HG03460 (cell line): ENCODE measurements at regions not wholly inside any gene's neighbourhood (a gene's known extent, or its start where the extent isn't known, plus 50 kb on each side); places are given as distances from the start of the nearest gene placed in this dataset.

Experiments used
- ATAC-seq: cut with Tn5 transposase; IDR thresholded peaks from one replicate; pipeline ENCODE4 v1.9.1; 2021; ENCODE audit not compliant: unreplicated experiment

- no peak for ATAC-seq
Measured at GRCh38 chr2:204108330-204108751, 171.8 kb downstream of the ICOS start.

GRCh38 chr2:204108781-204109295, 172.3 kb downstream of the ICOS start:
- ATAC-seq = no peak

GRCh38 chr2:204109681-204110080, 173.1 kb downstream of the ICOS start:
- no peak for ATAC-seq

- peak; percentile 90 for ATAC-seq
Measured at GRCh38 chr2:204110338-204110741, 173.8 kb downstream of the ICOS start.

GRCh38 chr2:204110751-204111516, 174.4 kb downstream of the ICOS start:
- no peak for ATAC-seq

- no peak for ATAC-seq
Measured at GRCh38 chr2:204112084-204112770, 175.7 kb downstream of the ICOS start.

- no peak for ATAC-seq
Measured at GRCh38 chr2:204114295-204115136, 178.0 kb downstream of the ICOS start.

GRCh38 chr2:204115137-204116056, 178.8 kb downstream of the ICOS start:
- ATAC-seq = no peak

- ATAC-seq = no peak
Measured at GRCh38 chr2:204116159-204116792, 179.7 kb downstream of the ICOS start.

- no peak for ATAC-seq
Measured at GRCh38 chr2:204122425-204122824, 185.9 kb downstream of the ICOS start.

GRCh38 chr2:204124140-204124750, 187.7 kb downstream of the ICOS start:
- ATAC-seq = no peak

GRCh38 chr2:204126705-204127104, 190.1 kb downstream of the ICOS start:
- no peak for ATAC-seq

- no peak for ATAC-seq
Measured at GRCh38 chr2:204127238-204127637, 190.7 kb downstream of the ICOS start.

- no peak for ATAC-seq
Measured at GRCh38 chr2:204129591-204130294, 193.2 kb downstream of the ICOS start.

- no peak for ATAC-seq
Measured at GRCh38 chr2:204131621-204132020, 195.1 kb downstream of the ICOS start.

- no peak for ATAC-seq
Measured at GRCh38 chr2:204133476-204133875, 196.9 kb downstream of the ICOS start.

- ATAC-seq = no peak
Measured at GRCh38 chr2:204134421-204134820, 197.9 kb downstream of the ICOS start.

- no peak for ATAC-seq
Measured at GRCh38 chr2:204135752-204136151, 199.2 kb downstream of the ICOS start.

GRCh38 chr2:204138206-204138605, 201.6 kb downstream of the ICOS start:
- no peak for ATAC-seq
